HG03039 (cell line): ENCODE measurements at regions not wholly inside any gene's neighbourhood (a gene's known extent, or its start where the extent isn't known, plus 50 kb on each side); places are given as distances from the start of the nearest gene placed in this dataset.
"Not testable (repeated sequence)": the region's sequence is repeated elsewhere in the genome, so short reads cannot be mapped to it uniquely, and the experiment has no call there.

Experiments
- ATAC-seq: cut with Tn5 transposase; IDR thresholded peaks from one replicate; pipeline ENCODE4 v1.9.1; 2021; ENCODE audit warnings: mild to moderate bottlenecking, moderate library complexity; ENCODE audit not compliant: unreplicated experiment

DNA sequence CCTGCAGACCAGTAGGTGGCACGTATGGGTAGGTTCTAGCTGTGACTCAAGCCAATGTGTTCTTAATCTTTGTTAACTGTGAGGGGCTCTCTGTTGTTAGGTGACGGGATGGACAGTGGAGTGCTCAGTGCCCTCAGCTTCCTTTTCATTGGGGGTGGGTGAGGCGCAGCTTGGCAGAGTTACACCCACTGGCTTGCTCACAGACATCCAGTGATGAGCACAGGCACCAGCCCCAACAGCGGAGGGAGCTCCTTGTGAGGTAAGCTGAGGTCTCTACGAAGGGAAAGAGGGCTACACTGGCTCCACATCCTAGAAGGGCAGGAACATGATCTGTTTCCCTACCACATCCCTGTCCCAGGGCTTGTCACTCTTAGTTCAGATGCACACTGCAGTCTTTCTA is 871.3 kb downstream of the LRRIQ3 start:
- no peak for ATAC-seq

- ATAC-seq, result no peak
Observed at GRCh38 chr1:73310797-73311381, 887.1 kb downstream of the LRRIQ3 start.

DNA sequence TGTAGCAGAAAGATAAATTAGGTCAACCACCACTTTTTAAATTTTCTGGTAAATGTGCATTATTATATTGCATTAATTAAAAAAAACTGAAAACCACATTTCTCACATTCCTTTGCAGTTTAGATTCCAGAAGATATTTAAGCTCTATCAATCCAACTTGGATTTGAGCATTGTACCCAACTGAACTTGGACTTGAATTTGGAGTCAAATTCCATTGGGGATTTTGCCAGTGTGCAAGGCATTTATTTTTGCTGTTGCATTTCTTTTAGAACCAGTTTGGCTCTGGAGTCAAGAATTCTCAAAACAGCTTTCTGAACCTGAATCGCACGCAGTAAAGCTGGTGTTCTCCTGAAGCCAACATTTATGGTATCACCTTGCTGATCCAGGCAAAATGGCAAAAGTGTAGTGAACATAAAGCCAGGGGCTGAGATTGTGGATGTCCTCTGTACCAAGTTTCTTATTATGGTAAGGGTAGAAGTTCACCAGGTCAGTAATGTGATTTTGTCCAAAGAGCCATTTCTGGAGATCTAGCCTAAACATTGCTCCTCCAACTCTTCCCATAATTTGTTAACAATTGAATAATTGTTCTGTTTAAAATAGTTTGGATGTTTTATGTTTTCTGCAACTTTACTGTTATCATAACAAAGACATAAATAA is 890.9 kb downstream of the LRRIQ3 start:
- no peak for ATAC-seq

DNA sequence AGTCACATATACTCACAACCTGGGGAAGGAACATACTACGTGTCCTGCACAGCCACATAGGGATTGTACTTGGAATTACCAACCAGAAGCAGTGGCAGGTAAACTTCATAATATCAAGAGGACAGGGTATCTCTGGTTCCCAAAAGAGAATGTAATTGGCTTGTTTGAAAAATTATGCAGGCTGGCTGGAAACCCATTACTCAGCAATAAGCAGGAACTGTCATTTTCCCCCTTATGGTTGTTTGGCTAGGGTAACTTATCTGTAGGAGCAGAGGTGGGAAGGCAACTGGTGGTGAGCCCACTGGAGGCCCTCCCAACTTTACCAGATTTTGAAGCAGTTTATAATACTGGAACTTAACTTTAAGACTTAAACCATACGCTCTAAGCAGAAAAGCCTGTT is 924.1 kb downstream of the LRRIQ3 start:
- no peak for ATAC-seq

GRCh38 chr1:73245196-73245595 is 952.8 kb downstream of the LRRIQ3 start:
- not testable (repeated sequence) for ATAC-seq

DNA sequence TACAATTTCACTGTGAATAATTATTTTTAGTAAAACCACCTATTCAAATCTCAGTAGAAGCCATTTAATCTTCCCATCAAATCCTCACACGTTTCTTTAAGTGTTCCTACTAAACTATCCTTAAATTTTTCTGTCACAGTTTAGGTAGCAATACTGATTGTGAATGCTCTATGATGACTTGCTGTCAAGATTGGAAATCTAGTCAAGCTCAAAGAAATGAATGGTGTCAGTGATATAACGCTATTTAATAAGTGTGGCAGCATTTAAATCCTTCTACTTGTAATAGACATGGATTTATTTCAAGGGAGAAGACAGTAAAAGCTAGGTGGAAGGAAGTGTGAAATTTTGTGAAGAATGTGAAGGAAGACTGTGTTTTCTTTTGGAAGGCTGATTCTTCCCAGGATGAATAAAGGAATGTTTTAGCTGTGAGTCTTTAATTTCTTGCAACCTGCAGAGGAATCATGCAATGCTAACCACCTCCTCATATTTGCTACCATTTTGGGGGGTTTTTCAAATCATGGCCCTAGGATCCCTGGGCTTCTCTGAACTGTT is 936.7 kb upstream of the NEGR1 start:
- ATAC-seq, result no peak

DNA sequence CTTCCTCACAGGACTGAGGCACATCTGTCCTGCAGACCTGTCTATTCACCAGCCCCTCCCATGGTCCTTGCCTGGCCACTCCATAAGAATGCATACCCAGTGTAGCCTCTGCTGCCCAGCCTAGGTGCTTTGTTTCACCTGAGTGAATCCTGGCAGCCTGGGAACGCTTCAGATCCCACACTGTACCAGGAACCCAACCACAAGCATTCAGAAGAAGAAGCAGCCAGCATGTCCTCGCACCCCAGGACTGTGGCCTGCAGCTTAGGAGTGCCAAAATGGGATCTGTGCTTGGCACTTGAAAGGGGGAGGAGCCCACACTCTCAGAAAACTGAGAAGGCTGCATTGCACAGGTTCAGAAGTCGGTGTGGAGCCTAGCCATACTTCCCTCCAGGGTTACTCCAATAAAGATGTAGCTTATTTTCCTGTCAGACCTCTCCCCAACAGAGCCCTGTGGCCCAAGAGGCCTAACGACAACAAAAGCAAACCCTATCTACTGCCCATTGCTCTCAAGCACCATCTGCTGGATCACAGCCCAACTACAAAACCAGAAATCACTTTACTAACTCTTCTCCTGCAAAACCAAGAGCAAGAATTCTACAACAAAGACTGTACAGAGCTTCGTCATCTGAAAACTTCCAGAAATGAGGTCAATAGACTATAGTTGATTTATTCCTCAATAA is 923.1 kb upstream of the NEGR1 start:
- no peak for ATAC-seq

DNA sequence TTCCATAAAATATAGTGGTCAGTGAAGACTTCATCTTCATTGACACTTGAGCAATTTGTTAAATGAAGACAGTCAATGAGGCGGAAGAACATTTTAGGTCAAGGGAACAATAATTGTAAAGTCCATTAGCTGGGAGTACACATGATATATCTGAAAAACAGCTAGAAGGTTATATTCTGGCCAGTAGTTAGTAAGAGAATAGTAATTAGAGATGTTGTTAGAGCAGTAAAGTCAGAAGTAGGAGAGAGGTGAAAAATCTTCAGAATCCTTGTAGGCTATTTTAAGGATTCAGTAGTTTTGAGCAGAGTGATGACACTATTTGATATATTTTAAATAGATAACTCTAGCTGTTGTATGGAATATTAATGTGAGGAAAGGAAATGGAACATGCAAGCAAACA is 915.6 kb upstream of the NEGR1 start:
- no peak for ATAC-seq

DNA sequence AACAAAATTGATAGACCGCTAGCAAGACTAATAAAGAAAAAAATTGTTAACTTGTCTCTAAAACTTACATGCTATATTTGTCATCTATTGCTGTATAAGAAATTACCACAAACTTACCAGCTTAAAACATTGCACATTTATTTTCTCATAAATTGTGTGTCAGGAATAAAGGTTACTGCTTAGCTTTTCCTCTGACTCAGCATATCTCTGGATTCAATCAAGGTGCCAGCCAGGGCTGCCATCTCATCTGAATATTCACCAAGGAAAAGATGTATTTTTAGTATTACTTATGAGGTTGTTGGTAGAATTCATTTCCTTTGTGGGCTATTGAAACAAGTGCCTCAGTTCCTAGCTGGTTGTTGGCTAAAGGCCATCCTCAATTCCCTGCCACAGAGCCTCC is 912.6 kb upstream of the NEGR1 start:
- no peak for ATAC-seq

DNA sequence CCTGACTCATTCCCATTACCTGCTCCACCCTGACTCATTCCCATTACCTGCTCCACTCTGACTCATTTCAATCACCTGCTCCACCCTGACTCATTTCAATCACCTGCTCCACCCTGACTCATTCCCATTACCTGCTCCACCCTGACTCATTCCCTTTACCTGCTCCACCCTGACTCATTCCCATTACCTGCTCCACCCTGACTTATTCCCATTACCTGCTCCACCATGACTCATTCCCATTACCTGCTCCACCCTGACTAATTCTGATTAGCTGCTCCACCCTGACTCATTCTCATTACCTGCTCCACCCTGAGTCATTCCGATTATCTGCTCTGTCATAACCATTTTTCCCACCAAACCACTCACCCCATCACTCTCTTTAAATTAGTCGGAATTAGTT is 901.2 kb upstream of the NEGR1 start:
- not testable (repeated sequence) for ATAC-seq

GRCh38 chr1:73181190-73181540 is 898.8 kb upstream of the NEGR1 start:
- ATAC-seq, result no peak

GRCh38 chr1:73180397-73181189 is 898.3 kb upstream of the NEGR1 start:
- no peak for ATAC-seq

DNA sequence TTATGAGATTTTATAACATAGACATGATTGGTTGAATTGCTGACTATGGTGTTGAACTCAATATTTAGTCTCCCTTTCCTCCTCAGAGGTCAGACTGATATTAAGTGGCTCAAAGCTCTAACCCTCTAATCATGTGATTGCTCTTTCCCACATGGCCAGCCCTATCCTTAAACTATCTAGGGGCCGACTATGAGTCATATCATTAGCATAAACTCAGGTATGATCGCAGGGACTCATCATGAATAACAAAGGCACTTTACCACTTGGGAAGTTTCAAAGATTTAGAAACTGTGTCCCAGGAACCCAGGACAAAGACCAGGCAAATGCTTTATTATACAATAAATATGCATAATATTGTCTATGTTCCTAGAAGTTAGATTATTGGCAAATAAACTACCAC is 894.6 kb upstream of the NEGR1 start:
- ATAC-seq, result no peak

DNA sequence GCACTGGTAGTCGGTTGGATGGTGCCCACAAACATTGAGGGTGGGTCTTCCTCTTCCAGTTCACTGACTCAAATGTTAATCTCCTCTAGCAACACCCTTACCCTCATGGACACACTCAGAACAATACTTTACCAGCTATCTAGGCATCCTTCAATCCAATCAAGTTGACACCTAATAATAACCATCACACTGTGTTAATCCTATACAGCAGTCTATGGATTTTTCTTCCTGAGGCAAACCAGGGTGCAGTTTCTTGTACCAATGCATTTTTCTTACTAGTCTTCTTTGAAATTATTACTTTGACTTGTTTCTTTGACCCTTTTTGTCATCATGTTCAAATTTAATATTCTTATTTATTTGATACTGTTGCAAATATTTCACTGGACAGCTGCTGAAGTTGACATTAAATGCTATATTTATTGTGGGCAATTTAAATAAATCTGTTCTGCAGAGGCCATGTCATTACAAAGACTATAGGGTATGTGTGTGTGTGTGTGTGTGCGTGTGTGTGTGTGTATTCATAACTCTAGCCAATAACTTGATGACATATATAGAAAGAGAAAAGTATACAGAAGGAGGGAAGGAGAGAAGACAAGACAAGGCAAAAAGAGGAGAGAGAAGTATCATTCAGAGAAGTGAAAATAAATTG is 884.8 kb upstream of the NEGR1 start:
- ATAC-seq, result no peak

DNA sequence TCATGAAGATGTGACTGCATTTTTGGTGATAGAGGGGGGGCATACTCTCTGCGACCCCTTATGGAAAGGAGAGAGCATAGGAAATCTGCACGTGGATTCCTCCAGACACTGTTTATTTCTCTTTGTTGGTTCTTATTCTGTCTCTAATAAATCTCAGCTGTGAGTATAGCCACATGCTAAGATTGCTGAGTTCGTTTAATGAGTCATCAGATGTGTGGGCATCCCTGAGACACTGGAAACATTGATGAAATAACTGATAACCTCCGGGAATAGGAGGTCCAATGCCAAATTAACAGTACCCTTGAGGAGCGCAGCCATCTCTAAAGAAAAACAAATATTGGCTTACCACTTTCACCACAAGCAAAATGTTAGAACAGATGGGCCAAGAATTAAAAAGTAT is 880.2 kb upstream of the NEGR1 start:
- no peak for ATAC-seq

GRCh38 chr1:73161418-73161817 is 879.1 kb upstream of the NEGR1 start:
- no peak for ATAC-seq

- ATAC-seq, result no peak
Observed at GRCh38 chr1:73160759-73161158, 878.4 kb upstream of the NEGR1 start.

DNA sequence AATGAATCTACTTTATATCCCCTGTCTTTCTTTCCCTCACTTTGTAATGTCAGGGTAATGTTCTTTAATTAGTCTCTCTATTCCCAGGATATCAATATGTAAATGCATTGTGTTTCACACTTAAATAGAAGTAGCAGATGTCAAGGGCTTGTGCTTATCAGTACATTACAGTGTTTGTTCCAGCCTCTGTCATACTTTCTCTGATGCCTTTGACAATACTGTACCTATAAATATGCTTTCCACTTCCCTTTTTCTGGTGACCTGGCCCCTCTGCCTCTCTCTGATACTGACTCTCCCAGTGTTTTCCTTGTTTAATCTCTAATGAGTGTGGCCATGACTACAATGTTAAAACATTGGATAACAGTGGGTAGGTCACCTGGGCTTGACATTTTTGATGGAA is 862.0 kb upstream of the NEGR1 start:
- ATAC-seq, result no peak

DNA sequence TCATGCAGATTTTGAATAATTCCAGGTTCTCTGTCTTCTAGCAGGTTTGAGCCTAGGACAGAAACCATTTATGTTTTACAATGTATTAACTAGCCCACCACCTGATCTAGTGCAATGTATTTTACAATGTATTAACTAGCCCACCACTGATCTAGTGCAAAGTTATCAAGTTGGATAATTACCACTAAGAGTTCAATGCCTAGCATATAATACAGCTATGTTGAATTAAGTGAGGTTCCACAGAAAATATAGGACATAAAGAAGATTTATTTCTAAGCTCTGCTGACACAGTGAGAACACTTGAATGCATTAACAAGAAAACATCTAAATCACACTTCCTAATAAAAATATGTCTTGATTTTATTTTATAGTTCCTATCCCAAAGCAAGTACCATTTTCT is 854.6 kb upstream of the NEGR1 start:
- ATAC-seq, result no peak

DNA sequence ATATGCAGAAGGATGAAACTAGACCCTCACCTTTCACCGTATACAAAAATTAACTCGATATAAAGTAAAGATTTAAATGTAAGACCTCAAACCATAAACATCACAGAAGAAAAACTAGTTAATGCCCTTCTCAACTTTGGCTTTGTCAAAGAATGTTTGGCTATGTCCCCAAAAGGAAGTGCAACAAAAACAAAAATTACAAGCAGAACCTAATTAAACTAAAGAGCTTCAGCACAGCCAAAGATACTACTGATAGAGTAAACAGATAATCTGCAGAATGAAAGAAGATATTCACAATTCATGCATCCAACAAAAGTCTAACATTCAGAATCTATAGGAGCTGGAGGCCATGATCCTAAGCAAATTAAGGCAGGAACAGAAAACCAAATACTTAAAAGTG is 824.6 kb upstream of the NEGR1 start:
- no peak for ATAC-seq

- no peak for ATAC-seq
Observed at GRCh38 chr1:73105755-73106154, 823.4 kb upstream of the NEGR1 start.
